GM12873 (cell line): ENCODE measurements at regions not wholly inside any gene's neighbourhood (a gene's known extent, or its start where the extent isn't known, plus 50 kb on each side); places are given as distances from the start of the nearest gene placed in this dataset.

Experiments used
- CTCF ChIP-seq: IDR thresholded peaks from 2 replicates; pipeline ENCODE4 v1.5.1; 2012; ENCODE audit warnings: low read depth, mild to moderate bottlenecking, moderate library complexity, low read length, control low read depth; ENCODE audit not compliant: insufficient read depth; ENCODE audit errors: missing control alignments

DNA sequence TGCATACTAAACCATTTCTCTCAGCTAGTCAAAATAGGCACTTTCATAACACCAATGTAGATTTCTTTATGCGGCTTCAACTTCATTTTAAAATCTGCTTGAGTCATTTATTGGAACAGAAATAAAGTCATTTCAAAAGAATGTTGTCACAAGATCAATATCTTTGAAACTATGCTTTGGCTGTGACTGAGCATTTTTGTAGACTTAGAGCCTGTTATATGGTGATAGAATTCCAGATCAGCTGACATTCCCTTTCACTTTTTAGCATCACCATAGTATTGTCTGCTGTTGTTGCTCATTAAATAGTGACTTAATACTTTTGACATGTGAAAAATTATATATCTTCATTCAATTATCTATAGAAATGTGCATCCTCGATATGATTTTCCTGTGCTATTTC is 279.2 kb upstream of the PRR20A start:
- no peak for TF ChIP-seq CTCF

GRCh38 chr13:56864451-56864850 is 276.3 kb upstream of the PRR20A start:
- TF ChIP-seq CTCF: no peak

DNA sequence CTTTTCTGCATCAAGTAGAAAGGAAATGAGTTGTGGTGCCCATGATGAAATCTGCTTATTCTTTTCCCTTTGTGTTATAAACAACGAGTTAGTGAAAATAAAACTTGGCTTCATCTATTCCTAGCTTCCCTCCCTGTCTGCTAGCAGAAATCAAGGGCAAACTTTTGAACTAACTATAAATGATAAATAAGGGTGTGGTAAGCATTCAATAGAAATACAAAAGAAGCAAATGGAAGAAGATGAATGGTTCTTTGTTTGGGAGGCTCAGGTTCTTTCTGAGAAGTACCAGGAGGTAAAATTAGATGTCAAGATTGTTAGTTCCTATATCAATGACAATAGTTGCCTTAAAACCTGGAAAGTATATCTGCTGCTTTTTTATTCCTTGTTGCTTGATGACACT is 275.3 kb upstream of the PRR20A start:
- TF ChIP-seq CTCF: no peak

DNA sequence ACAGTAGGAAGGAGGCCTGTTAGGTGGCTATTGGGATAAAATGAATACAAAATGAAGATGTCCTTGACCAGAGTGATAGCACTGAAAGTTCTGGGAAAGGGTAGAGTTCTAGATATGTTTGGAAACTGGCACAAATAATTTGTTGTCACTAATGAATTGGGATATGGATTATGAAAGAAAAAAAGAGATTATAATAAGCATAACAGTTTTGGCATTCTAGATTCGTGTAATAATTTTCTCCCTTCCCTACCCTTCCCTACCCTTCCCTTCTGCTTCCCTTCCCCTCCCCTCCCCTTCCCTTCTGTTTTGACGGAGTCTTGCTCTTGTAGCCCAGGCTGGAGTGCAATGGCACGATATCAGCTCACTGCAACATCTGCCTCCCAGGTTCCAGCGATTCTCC is 271.0 kb upstream of the PRR20A start:
- TF ChIP-seq CTCF: no peak

GRCh38 chr13:56886398-56886797 is 254.3 kb upstream of the PRR20A start:
- TF ChIP-seq CTCF: no peak

GRCh38 chr13:56888455-56888854 is 252.3 kb upstream of the PRR20A start:
- no peak for TF ChIP-seq CTCF

GRCh38 chr13:56893843-56894242 is 246.9 kb upstream of the PRR20A start:
- no peak for TF ChIP-seq CTCF
